ENCODE measurements at regions not wholly inside any gene's neighbourhood (a gene's known extent, or its start where the extent isn't known, plus 50 kb on each side); places are given as distances from the start of the nearest gene placed in this dataset.

DNA sequence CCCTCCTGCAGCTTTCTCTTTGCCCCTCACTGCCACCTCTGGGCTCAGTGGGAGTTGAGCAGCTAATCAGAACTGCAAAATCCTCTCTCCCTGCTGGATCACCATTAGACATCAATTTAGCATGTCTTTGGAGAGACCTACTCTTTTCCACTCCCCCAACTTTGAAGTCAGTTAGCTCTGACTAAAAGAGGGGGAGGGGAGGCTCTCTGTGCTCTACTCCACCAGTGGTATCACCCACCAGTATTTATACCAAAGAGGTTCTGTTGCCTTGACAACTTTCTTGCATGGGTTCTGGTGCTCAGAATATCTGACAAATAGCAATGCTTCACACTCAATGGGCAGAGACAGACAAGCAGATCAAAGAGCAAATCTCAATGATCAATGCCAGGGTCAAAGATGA, 146.2 kb upstream of the ROPN1 start:
- TF ChIP-seq, protein P1, sequence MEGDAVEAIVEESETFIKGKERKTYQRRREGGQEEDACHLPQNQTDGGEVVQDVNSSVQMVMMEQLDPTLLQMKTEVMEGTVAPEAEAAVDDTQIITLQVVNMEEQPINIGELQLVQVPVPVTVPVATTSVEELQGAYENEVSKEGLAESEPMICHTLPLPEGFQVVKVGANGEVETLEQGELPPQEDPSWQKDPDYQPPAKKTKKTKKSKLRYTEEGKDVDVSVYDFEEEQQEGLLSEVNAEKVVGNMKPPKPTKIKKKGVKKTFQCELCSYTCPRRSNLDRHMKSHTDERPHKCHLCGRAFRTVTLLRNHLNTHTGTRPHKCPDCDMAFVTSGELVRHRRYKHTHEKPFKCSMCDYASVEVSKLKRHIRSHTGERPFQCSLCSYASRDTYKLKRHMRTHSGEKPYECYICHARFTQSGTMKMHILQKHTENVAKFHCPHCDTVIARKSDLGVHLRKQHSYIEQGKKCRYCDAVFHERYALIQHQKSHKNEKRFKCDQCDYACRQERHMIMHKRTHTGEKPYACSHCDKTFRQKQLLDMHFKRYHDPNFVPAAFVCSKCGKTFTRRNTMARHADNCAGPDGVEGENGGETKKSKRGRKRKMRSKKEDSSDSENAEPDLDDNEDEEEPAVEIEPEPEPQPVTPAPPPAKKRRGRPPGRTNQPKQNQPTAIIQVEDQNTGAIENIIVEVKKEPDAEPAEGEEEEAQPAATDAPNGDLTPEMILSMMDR (IDR thresholded peaks at IDR 0.05), result no peak
- TF ChIP-seq POLR2A (IDR thresholded peaks at IDR 0.05), result no peak

Data from thyroid gland (tissue), 4 donors.